ENCODE measurements at regions not wholly inside any gene's neighbourhood (a gene's known extent, or its start where the extent isn't known, plus 50 kb on each side); places are given as distances from the start of the nearest gene placed in this dataset.

DNA sequence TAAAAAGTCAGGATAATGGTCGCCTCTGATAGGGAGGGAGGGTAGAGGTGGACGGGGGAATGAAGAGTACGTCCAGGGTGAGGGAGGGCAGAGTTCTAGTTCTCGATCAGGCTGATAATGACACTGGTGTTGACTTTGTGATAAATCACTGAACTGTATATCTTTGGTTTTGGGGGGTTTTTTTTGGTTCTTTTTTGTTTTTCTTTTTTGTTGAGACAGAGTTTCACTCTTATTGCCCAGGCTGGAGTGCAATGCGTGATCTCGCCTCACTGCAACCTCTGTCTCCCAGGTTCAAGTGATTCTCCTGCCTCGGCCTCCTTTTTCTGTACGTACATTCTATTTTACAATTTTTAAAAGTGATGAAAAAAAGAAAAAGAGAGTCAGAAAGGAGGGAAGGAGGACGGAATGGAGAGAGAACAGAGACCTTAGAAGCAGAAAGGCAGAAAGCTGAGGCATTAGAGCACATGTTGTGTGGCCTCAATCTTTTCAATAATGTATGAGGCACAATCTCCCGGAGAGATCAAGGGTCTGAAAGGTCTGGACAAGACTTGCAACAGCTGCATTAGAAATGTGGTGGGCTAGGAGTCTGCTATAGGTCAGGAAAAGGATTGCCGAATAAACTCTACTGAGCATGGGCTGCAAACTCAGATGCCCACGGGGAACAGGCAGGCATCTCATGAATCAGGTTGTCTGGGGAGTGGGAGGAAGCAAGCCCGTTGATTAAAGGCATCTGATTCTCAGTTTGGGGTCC lies 174.8 kb downstream of the TOMM20 start:
- TF ChIP-seq BRCA1 (IDR thresholded peaks at IDR 0.05), result no peak
- TF ChIP-seq BRCA1 (CRISPR knock-in tag; IDR thresholded peaks at IDR 0.05), result no peak
- no peak for TF ChIP-seq NBN (IDR thresholded peaks at IDR 0.05; ENCODE audit: low read depth)
- no peak for TF ChIP-seq ZNF3 (CRISPR knock-in tag; IDR thresholded peaks at IDR 0.05)
- no peak for TF ChIP-seq CXXC5 (CRISPR knock-in tag; IDR thresholded peaks at IDR 0.05)
- TF ChIP-seq RNF2 (IDR thresholded peaks at IDR 0.05), result no peak
- no peak for TF ChIP-seq POLR2AphosphoS2 (IDR thresholded peaks at IDR 0.05; ENCODE audit: low read length)
- no peak for TF ChIP-seq NFATC3 (IDR thresholded peaks at IDR 0.05)
- no peak for TF ChIP-seq TEAD4 (IDR thresholded peaks at IDR 0.05; ENCODE audit: low read length)
- no peak for TF ChIP-seq TEAD4 (CRISPR knock-in tag; IDR thresholded peaks at IDR 0.05; ENCODE audit: borderline replicate concordance)

All from K562 (cell line).